WTC11 (cell line): ENCODE measurements at regions not wholly inside any gene's neighbourhood (a gene's known extent, or its start where the extent isn't known, plus 50 kb on each side); places are given as distances from the start of the nearest gene placed in this dataset.

Experiments used
- ATAC-seq: fragments of 200-7000 bp; cut with Tn5 transposase; 2 replicates; pipeline ENCODE4 v1.10.0; 2021; ENCODE audit warnings: mild to moderate bottlenecking, moderate library complexity
- CTCF ChIA-PET: fragments of 300-600 bp; sonication (Branson Sonifier 250); formaldehyde crosslinking; loops from one replicate; lab custom pipeline; 2021; ENCODE audit warnings: antibody characterized with exemption; lab: Charles Lee
- POLR2A ChIA-PET: fragments of 350-600 bp; sonication (Branson Sonifier 250); formaldehyde crosslinking; loops from one replicate; lab custom pipeline; 2021; ENCODE audit warnings: antibody characterized with exemption; lab: Charles Lee
- DNase-seq: peaks from one replicate; pipeline ENCODE4 v3.0.0; 2021; ENCODE audit warnings: low spot score
- H3K27ac Mint-ChIP-seq: 2 replicates; pipeline ENCODE4 v1.8.0; 2021; ENCODE audit warnings: mixed read lengths
- H3K27me3 Mint-ChIP-seq: 2 replicates; pipeline ENCODE4 v1.8.0; 2021; ENCODE audit warnings: low read depth, mild to moderate bottlenecking, moderate library complexity, mixed read lengths
- H3K36me3 Mint-ChIP-seq: 2 replicates; pipeline ENCODE4 v1.8.0; 2021; ENCODE audit warnings: mixed read lengths
- H3K4me1 Mint-ChIP-seq: 2 replicates; pipeline ENCODE4 v1.8.0; 2022; ENCODE audit warnings: mixed read lengths
- H3K4me3 Mint-ChIP-seq: 2 replicates; pipeline ENCODE4 v1.8.0; 2021; ENCODE audit warnings: mild to moderate bottlenecking, moderate library complexity, mixed read lengths
- H3K9me3 Mint-ChIP-seq: 2 replicates; pipeline ENCODE4 v1.8.0; 2021; ENCODE audit warnings: mixed read lengths
- AR ChIP-seq: fragments of 250-450 bp; sonication (Bioruptor Pico); IDR thresholded peaks from 2 replicates; pipeline ENCODE4 v1.9.0; 2021; ENCODE audit warnings: mild to moderate bottlenecking
- ARID4B ChIP-seq: sonication (generic); formaldehyde crosslinking; IDR thresholded peaks from 2 replicates; pipeline ENCODE4 v1.8.0; 2023; ENCODE audit warnings: missing genetic modification reagents, mild to moderate bottlenecking, borderline replicate concordance
- CREM ChIP-seq: sonication (generic); formaldehyde crosslinking; IDR thresholded peaks from 2 replicates; pipeline ENCODE4 v1.8.1; 2022; ENCODE audit warnings: mild to moderate bottlenecking, missing genetic modification reagents, moderate library complexity
- E2F1 ChIP-seq: sonication (generic); formaldehyde crosslinking; IDR thresholded peaks from 2 replicates; pipeline ENCODE4 v1.8.0; 2022; ENCODE audit warnings: mild to moderate bottlenecking, missing genetic modification reagents
- E2F5 ChIP-seq: sonication (generic); formaldehyde crosslinking; IDR thresholded peaks from 2 replicates; pipeline ENCODE4 v1.8.1; 2022; ENCODE audit warnings: mild to moderate bottlenecking, moderate library complexity, missing genetic modification reagents
- FOXJ3 ChIP-seq: sonication (generic); formaldehyde crosslinking; IDR thresholded peaks from 2 replicates; pipeline ENCODE4 v1.9.0; 2021; ENCODE audit warnings: missing genetic modification reagents, mild to moderate bottlenecking, borderline replicate concordance
- FOXP1 ChIP-seq: sonication (generic); formaldehyde crosslinking; IDR thresholded peaks from 2 replicates; pipeline ENCODE4 v1.8.0; 2022; ENCODE audit warnings: missing genetic modification reagents, mild to moderate bottlenecking, moderate library complexity, borderline replicate concordance
- HMGXB4 ChIP-seq: sonication (generic); formaldehyde crosslinking; IDR thresholded peaks from 2 replicates; pipeline ENCODE4 v1.8.1; 2023; ENCODE audit warnings: mild to moderate bottlenecking, moderate library complexity, missing genetic modification reagents
- NFE2L1 ChIP-seq: sonication (generic); formaldehyde crosslinking; IDR thresholded peaks from 2 replicates; pipeline ENCODE4 v1.8.1; 2023; ENCODE audit warnings: missing genetic modification reagents
- TCF7 ChIP-seq: sonication (generic); formaldehyde crosslinking; IDR thresholded peaks from 2 replicates; pipeline ENCODE4 v1.8.0; 2022; ENCODE audit warnings: mild to moderate bottlenecking, low read depth, missing genetic modification reagents, moderate library complexity
- TEAD1 ChIP-seq: sonication (generic); formaldehyde crosslinking; IDR thresholded peaks from 2 replicates; pipeline ENCODE4 v1.8.0; 2022; ENCODE audit warnings: mild to moderate bottlenecking, missing genetic modification reagents
- TEAD4 ChIP-seq: sonication (generic); formaldehyde crosslinking; IDR thresholded peaks from 2 replicates; pipeline ENCODE4 v1.8.0; 2022; ENCODE audit warnings: mild to moderate bottlenecking, missing genetic modification reagents
- USF1 ChIP-seq: sonication (generic); formaldehyde crosslinking; IDR thresholded peaks from 2 replicates; pipeline ENCODE4 v1.8.0; 2022; ENCODE audit warnings: mild to moderate bottlenecking, missing genetic modification reagents
- ZBTB21 ChIP-seq: sonication (generic); formaldehyde crosslinking; IDR thresholded peaks from 2 replicates; pipeline ENCODE4 v1.8.1; 2023; ENCODE audit warnings: mild to moderate bottlenecking, missing genetic modification reagents, borderline replicate concordance
- ZMAT4 ChIP-seq: fragments of 250-450 bp; sonication (Bioruptor Pico); IDR thresholded peaks from 2 replicates; pipeline ENCODE4 v1.9.0; 2021; ENCODE audit warnings: mild to moderate bottlenecking

- ChIA-PET POLR2A (no interaction called here), CTCF (no interaction called here)
- Mint-ChIP-seq H3K9me3 (no peaks in the 10 kb centered on the region), H3K27ac (no peak overlapping the region), H3K4me1 (peaks cover 6% of the 10 kb centered on the region), H3K36me3 (no peaks in the 10 kb centered on the region), H3K4me3 (no peak overlapping the region), H3K27me3 (no peaks in the 10 kb centered on the region)
- no peak for ATAC-seq
- no peak for DNase-seq
- no peak for TF ChIP-seq TCF7 (CRISPR knock-in tag)
- TF ChIP-seq FOXJ3 (CRISPR knock-in tag), result no peak
- no peak for TF ChIP-seq TEAD1 (CRISPR knock-in tag)
- TF ChIP-seq USF1 (CRISPR knock-in tag), result no peak
- TF ChIP-seq ARID4B, result no peak
- TF ChIP-seq CREM (CRISPR knock-in tag), result no peak
- TF ChIP-seq AR (CRISPR knock-in tag), result no peak
- TF ChIP-seq E2F1 (CRISPR knock-in tag), result no peak
- TF ChIP-seq ZBTB21 (CRISPR knock-in tag), result no peak
- no peak for TF ChIP-seq HMGXB4 (CRISPR knock-in tag)
- no peak for TF ChIP-seq E2F5 (CRISPR knock-in tag)
- TF ChIP-seq TEAD4 (CRISPR knock-in tag), result no peak
- TF ChIP-seq ZMAT4 (CRISPR knock-in tag), result no peak
- no peak for TF ChIP-seq FOXP1 (CRISPR knock-in tag)
- TF ChIP-seq NFE2L1 (CRISPR knock-in tag), result no peak
These were observed 102.8 kb upstream of the EGFR start for GRCh38 chr7:54915870-54916598.
